8988T (cell line): ENCODE measurements at regions not wholly inside any gene's neighbourhood (a gene's known extent, or its start where the extent isn't known, plus 50 kb on each side); places are given as distances from the start of the nearest gene placed in this dataset.

Experiments used
- DNase-seq: peaks from one replicate; pipeline ENCODE4 v3.0.0; 2011

DNA sequence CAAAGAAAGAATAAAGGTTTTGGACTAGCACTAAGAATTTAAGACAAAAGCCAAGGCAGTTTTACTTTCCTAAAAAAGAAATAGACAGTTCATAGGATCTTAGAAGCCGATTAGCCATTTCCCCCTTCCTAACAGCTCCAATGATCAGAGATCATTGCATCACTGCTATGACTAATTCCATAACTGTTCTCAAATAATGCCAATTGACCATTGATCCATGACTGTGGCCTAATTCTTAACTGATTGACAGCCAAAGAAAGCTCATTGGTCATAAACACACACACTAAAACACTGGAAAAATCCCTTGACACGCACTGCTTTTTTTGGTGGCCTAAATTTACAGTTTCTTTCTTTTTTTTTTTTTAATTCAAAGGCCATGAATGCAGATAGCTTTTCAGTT is 345.0 kb upstream of the ACVR2A start:
- no peak for DNase-seq

DNA sequence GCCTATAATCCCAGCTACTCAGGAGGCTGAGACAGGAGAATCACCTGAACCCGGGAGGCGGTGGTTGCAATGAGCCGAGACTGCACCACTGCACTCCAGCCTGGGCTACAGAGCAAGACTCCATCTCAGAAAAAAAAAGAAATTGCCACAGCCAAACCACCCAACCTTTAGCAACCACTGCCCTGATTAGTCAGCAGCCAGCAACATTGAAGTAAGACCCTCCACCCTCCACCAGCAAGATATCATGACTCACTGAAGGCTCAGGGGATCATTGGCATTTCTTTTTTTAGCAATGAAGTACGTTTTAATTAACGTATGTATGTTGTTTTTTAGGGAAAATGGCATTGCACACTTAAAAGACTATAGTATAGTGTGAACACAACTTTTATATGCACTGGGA is 349.1 kb upstream of the ACVR2A start:
- no peak for DNase-seq

DNA sequence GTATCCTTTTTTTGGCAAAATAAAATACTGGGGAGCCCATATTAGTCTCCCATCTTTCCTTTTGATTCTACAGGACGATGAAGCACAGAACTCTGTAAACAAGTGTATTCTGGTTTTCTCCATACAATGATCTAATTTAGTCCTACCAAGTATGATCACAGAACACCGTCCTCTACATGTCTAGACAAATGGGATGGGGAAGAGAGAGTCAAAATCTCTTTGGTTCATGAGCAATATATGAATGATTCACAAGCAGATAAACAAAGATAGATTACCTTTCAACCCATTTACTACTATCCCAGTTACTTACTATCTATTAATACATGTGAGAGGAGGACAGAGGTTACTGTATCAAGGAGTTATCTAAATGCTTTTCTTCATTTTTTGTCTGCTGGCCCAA is 352.4 kb upstream of the ACVR2A start:
- no peak for DNase-seq

DNA sequence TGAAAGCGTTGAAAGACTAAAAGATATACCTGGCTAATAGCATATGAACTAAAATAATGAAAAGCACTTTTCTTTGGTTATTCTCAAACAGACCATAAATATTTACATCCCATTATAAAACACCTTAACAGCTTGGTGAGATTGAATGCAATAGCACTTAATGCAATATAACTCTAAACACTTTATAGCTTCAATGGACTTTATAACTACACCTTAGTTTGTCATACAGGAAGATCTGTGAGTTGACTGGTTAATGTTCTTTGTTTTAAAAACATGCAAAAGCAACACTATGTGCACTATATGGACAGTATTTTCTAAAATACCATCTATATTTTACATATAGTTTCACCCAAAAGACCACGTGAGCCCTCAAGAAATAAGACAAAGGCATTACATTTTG is 353.3 kb upstream of the ACVR2A start:
- no peak for DNase-seq

DNA sequence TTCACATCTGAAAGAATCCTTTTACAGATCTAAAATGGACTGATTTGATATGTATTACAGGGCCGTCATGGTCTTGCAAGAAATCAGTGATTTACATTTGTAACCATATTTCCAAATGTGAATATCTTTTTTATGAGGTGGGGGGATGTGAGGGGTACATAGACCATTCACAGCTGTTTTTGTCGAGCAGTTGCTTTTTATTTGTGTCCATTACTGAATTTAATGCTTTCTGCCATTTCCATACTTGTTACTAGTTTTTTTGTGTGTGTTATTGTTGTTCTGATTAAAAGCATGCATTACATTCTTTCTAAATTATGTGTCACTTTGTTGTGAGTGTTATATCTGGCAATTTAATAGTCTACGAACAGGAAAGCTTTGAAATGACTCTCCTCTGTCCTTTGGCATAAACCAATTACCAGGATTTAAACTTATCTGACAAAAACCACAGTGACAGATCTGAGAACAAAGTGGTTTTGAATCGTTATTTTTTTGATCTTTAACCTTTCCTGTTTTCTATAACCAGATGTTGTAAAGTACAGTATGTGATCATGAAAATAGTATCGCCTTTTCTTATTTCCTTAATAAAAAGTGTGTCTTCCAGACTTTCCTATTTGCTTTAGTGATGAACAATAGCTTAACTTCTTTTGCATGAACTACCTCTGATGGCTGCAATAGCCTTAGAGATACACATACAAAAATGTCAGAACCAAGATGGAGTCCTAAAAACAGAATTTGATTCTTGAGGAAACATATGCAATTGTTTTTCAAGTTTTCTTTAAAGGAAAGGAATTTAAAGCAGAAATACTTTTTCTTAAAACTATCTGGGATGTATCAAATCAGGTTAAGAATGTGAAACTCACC is 354.2 kb upstream of the ACVR2A start:
- no peak for DNase-seq

GRCh38 chr2:147488472-147488871 is 356.4 kb upstream of the ACVR2A start:
- DNase-seq: no peak

GRCh38 chr2:147487978-147488289 is 356.9 kb upstream of the ACVR2A start:
- no peak for DNase-seq

- DNase-seq: no peak
Observed at GRCh38 chr2:147487286-147487977, 357.4 kb upstream of the ACVR2A start.

DNA sequence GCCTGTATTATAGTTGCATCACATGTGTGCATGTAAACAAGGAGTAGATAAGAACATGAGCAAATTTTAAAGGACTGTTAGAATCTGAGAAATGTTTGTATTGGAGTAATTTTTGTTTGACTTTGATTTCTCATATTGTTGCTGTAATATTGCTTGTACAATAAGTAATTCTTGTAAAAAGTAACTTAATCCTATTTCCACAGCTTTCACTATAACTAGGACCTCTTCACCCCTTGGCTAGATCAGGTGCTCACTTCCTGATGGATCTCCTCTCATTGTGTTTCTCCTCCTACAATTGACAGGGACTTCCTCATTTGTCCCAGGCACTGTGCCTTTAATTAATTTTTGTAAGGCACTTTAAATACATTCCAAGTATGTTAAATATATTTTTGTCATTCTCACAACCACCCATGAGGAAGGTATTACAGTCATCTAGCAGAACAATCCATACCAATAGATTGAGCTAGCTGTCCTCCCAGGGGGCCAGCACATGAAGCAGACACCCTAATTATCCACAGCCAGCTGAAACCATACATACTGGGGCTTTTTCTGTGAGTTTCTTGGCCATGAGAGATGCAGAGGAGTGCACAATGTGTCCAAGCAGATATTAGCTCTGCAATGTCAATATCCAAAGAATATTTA is 359.5 kb upstream of the ACVR2A start:
- DNase-seq: no peak

- no peak for DNase-seq
Observed at GRCh38 chr2:147483911-147484310, 360.9 kb upstream of the ACVR2A start.

DNA sequence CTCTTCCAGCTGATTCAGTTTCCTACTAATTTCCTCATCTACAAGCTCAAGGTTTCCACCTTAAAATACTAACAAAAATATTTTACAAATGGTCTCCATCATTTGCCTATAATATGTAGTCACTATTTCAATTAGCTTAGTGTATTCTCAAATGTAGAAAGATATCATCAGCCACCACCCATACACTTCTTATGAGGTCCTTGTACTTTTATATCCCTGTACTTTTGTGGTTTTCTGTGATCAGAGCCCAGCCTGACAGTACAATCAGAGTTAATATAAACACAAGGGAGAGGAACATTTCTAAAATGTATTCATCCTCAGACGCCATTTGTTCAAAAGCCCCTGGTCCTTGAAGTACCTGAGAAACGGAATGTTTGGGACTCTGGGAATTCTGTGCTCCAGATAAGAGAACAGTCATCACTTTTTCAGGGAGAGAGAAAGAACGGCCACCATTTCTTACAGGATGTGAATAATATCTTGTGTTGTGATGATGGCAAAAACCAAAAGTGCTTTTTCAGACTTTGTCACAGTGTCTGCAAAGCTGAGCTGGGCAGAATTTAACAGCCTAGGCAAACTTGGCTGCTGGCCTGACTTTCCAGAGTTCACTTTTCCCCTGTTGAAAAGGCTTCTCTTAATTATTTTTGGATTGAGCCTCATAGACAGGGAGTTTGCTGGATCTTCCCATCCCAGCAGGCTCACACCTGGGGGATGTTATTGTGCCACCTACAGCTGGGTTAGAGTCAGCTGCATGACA is 361.7 kb upstream of the ACVR2A start:
- DNase-seq: no peak

- no peak for DNase-seq
Observed at GRCh38 chr2:147482111-147482895, 362.5 kb upstream of the ACVR2A start.

GRCh38 chr2:147479358-147479757 is 365.5 kb upstream of the ACVR2A start:
- no peak for DNase-seq

DNA sequence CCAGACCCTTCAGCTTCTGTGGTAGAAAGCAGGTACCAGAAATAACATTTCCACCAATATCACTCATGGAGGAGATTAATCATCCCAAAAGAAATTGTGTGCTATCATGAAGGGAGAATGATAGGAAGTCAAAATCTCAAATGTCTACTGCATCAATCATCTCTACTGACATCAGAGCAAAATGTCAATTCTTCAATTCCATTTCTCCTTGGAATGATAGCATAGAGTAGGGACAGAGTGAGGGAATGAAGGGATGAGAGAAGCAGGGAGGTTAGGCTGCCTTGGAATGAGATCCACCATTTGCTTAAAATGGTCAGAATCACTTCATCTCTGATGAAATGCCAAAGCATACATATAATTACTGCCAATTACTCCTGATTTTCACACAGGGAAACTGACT is 371.8 kb upstream of the ACVR2A start:
- DNase-seq: no peak

- no peak for DNase-seq
Observed at GRCh38 chr2:147471126-147471525, 373.7 kb upstream of the ACVR2A start.

DNA sequence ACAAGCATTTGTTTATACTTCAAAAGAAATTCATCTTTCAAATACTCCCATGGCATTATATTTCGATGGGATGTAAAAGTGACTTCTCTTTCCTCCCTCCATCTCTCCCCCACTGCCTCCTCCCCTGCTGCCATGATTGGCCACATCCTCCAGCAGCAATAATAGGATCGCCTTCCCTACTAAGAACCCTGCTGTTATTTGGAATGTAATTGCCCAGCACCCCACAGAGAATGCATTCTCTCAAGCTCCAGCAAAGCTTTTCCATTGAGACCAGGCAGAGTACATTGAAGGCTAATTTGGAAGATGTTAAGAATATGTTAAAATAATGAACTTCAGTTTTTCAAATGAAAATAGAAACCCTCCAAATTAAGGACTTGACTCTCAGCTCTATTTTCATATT is 375.4 kb upstream of the ACVR2A start:
- DNase-seq: no peak

- DNase-seq: no peak
Observed at GRCh38 chr2:147468963-147469362, 375.9 kb upstream of the ACVR2A start.

DNA sequence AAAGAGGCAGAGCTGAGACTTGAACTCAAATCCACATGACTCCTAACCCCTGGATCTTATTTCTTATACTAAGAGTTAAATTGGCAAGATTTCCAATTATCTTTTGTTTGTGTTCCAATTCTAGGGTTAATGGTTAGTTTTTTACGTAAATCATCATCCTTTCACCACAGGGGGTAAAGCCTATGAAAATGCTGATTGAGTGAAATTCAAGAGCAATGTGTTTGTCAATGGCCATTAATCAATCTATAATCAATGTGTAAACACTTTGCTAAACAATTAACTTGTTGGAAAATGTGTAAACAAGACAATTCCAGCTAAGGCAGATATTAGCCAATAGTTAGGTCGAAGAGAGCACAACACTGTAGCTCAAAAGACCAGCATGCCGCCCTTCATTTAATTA is 376.5 kb upstream of the ACVR2A start:
- DNase-seq: no peak

GRCh38 chr2:147467441-147467840 is 377.4 kb upstream of the ACVR2A start:
- DNase-seq: no peak

DNA sequence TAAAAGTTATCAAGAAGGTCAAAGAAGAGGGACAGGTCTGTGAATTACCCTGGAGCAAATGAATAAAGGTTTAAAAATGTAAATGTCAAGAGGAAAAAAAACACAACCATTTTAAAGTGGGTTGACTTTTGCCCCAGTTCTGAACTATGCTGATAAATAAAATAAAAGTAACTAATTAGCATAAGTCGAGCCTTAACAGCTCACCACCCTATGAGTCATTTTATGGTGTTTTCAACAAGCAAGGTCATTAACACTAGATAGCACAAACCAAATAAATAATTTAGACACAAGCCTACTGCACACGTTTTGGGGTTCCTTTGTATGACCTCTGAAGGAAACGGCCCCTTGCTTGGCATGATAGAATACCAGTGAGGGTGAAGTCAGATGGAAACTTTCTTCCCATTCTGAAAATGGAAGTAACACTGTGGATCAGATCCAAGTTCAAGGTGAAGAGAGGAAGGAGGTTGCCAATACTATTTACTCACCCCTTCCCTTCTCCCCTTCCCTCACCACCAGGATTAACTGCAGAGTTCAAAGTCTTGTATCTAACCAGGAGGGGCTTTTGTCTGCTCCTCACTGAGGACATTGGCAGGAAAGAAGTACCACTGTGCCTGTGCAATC is 380.0 kb upstream of the ACVR2A start:
- no peak for DNase-seq

DNA sequence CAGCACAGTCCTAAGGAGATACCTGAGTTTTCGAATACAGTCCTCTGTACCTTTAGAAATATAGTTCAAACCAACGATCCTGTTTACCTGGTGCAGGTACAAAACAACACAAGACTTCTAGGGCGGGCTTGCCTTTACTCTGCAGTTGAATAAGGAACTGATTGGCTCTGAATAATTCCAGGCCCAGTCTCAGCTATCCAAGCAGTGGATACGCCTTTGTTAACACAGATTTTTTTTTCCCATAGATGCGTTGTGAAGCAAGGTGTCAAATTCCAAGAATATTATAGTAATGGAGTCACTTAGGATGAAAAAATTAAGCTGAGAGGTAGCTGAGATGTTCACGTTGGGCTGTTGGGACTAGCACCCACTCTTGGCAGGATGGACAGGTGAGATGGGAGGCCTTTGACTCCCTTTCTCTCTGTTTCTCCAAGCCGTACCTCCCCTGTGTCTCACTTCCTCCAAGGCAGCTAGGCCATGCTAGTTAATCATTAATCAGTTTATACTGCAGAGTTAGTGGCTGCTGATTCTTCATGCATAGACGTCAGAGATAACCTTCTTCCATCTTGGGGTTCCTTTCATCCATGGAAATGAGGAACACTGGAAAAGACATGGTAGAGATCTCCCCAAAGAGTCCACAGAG is 380.8 kb upstream of the ACVR2A start:
- DNase-seq: no peak

DNA sequence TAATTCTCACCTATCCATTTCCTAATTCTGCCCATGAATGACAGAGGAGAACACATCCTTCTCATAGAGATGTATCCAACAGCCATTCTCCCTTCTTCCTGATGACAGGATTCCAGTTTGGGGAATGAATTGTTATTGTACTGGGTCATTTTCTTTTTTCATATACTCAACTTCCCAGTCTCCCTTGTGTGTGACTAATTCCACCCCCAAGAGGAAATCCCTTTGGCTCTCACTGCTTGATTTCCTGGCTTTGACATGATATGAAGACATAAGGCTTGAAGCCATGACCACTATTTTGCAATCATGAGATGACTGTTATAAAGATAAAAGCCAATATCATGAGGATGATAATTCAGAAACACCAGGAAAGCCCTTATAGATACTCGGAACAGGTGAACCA is 384.7 kb upstream of the ACVR2A start:
- DNase-seq: no peak
